A549 (cell line): ENCODE measurements at regions not wholly inside any gene's neighbourhood (a gene's known extent, or its start where the extent isn't known, plus 50 kb on each side); places are given as distances from the start of the nearest gene placed in this dataset.

Experiments
- ATAC-seq, 2 experiments: fragments of 200-7000 bp in 1 of 2; fragments of >200 bp in 1 of 2; cut with Nextera tagmentation in 1 of 2; cut with Tn5 transposase in 1 of 2; 3 replicates each; pipeline versions ENCODE4 v1.8.0 to v1.9.1; 2018 to 2020; ENCODE audit warnings: mild to moderate bottlenecking in 1 of 2, moderate library complexity in 1 of 2
- CTCF ChIA-PET: fragments of 300-600 bp; sonication (Branson Sonifier 250); formaldehyde crosslinking; extraction: SDS; loops from one replicate; lab custom pipeline; 2021; ENCODE audit warnings: antibody characterized with exemption, inconsistent platforms; lab: Yijun Ruan, JAX
- POLR2A ChIA-PET: fragments of 350-600 bp; formaldehyde crosslinking; extraction: SDS; loops from one replicate; lab custom pipeline; 2021; ENCODE audit warnings: antibody characterized with exemption, inconsistent platforms; lab: Yijun Ruan, JAX
- DNase-seq, 2 experiments: peaks; one replicate each; pipeline versions ENCODE4 v3.0.0 to v3.0.0-alpha.2; 2011 to 2016; ENCODE audit warnings: low read depth in 1 of 2, low spot score in 1 of 2
- FAIRE-seq: peaks from 2 replicates; lab custom pipeline; 2011; peaks lifted over from hg19 to GRCh38; lab: Jason Lieb, UNC
- H3K27ac ChIP-seq, 2 experiments: fragments of >200 bp; sonication (Bioruptor Twin); formaldehyde crosslinking; 3 replicates each; pipeline ENCODE4 v1.5.1; 2016 to 2017
- H3K4me1 ChIP-seq: fragments of >200 bp; sonication (Bioruptor Twin); formaldehyde crosslinking; 3 replicates; pipeline ENCODE4 v1.6.1; 2016
- H3K4me2 ChIP-seq: fragments of >200 bp; sonication (Bioruptor Twin); formaldehyde crosslinking; 3 replicates; pipeline ENCODE4 v1.6.1; 2016
- H3K4me3 ChIP-seq: fragments of >200 bp; sonication (Bioruptor Twin); formaldehyde crosslinking; 3 replicates; pipeline ENCODE4 v1.5.1; 2016
- H3K9me3 ChIP-seq: fragments of >200 bp; sonication (Bioruptor Twin); formaldehyde crosslinking; 3 replicates; pipeline ENCODE4 v1.6.1; 2016
- CBX2 ChIP-seq: fragments of 200-600 bp; sonication (generic); IDR thresholded peaks from 2 replicates; pipeline ENCODE4 v1.6.1; 2016; ENCODE audit warnings: low read depth, mild to moderate bottlenecking, borderline replicate concordance
- CTCF ChIP-seq: fragments of >200 bp; sonication (Bioruptor Twin); formaldehyde crosslinking; IDR thresholded peaks from 3 replicates; pipeline ENCODE4 v1.5.1; 2016
- EHF ChIP-seq: fragments of 250-450 bp; sonication (Bioruptor Pico); IDR thresholded peaks from 2 replicates; pipeline ENCODE4 v1.5.0; 2020; ENCODE audit warnings: mild to moderate bottlenecking
- FOSB ChIP-seq: fragments of 250-450 bp; sonication (Bioruptor Pico); IDR thresholded peaks from 2 replicates; pipeline ENCODE4 v1.5.0; 2020; ENCODE audit warnings: mild to moderate bottlenecking, moderate library complexity
- FOSL2 ChIP-seq, 2 experiments: fragments of 450-650 bp in 1 of 2; fragments of >200 bp in 1 of 2; sonication (Bioruptor Twin) in 1 of 2; formaldehyde crosslinking; IDR thresholded peaks; 2 replicates each; pipeline versions ENCODE4 v1.5.0 to v1.6.1; 2016 to 2020; ENCODE audit warnings: mild to moderate bottlenecking in 1 of 2, moderate library complexity in 1 of 2
- FOXS1 ChIP-seq: fragments of 250-450 bp; sonication (Bioruptor Pico); IDR thresholded peaks from 2 replicates; pipeline ENCODE4 v1.5.0; 2020; ENCODE audit warnings: mild to moderate bottlenecking, moderate library complexity
- JUNB ChIP-seq: fragments of >200 bp; sonication (Bioruptor Twin); formaldehyde crosslinking; IDR thresholded peaks from 2 replicates; pipeline ENCODE4 v1.6.1; 2016
- MAZ ChIP-seq: fragments of 150-350 bp; IDR thresholded peaks from 2 replicates; pipeline ENCODE4 v1.6.1; 2014; ENCODE audit warnings: antibody characterized with exemption, low read depth, low read length, borderline replicate concordance
- MYC ChIP-seq: IDR thresholded peaks from 2 replicates; pipeline ENCODE4 v1.6.1; 2012; ENCODE audit warnings: mild to moderate bottlenecking, inconsistent platforms, low read length, improper control_type of control experiment, borderline replicate concordance
- NFE2L2 ChIP-seq: fragments of 150-350 bp; conservative IDR thresholded peaks from 2 replicates; pipeline ENCODE4 v1.6.1; 2014; ENCODE audit warnings: low read length
- NPAS2 ChIP-seq: fragments of 250-450 bp; sonication (Bioruptor Pico); IDR thresholded peaks from 2 replicates; pipeline ENCODE4 v1.8.0; 2022; ENCODE audit warnings: mild to moderate bottlenecking, moderate library complexity, borderline replicate concordance
- PBX3 ChIP-seq: IDR thresholded peaks from 2 replicates; pipeline ENCODE4 v1.6.1; 2012
- PHF8 ChIP-seq: fragments of 200-600 bp; sonication (generic); IDR thresholded peaks from 2 replicates; pipeline ENCODE4 v1.6.1; 2016; ENCODE audit warnings: low read depth, mild to moderate bottlenecking, antibody characterized with exemption, moderate library complexity, borderline replicate concordance
- POLR2A ChIP-seq: IDR thresholded peaks from 2 replicates; pipeline ENCODE4 v1.6.1; 2012; ENCODE audit warnings: mild to moderate bottlenecking, low read length
- RAD21 ChIP-seq, 2 experiments: fragments of >200 bp in 1 of 2; sonication (Bioruptor Twin) in 1 of 2; formaldehyde crosslinking in 1 of 2; IDR thresholded peaks in 1 of 2; conservative IDR thresholded peaks in 1 of 2; 2 replicates in 1 of 2; 3 replicates in 1 of 2; pipeline ENCODE4 v1.6.1; 2012 to 2018; ENCODE audit warnings: inconsistent platforms in 1 of 2
- RARB ChIP-seq: fragments of 250-450 bp; sonication (Bioruptor Pico); IDR thresholded peaks from 2 replicates; pipeline ENCODE4 v1.8.0; 2021; ENCODE audit warnings: mild to moderate bottlenecking, moderate library complexity
- SMC3 ChIP-seq: fragments of >200 bp; sonication (Bioruptor Twin); formaldehyde crosslinking; IDR thresholded peaks from 3 replicates; pipeline ENCODE4 v1.6.1; 2018; ENCODE audit warnings: inconsistent platforms
- TP53 ChIP-seq: fragments of 250-450 bp; sonication (Bioruptor Pico); IDR thresholded peaks from 2 replicates; pipeline ENCODE4 v1.5.0; 2021; ENCODE audit warnings: mild to moderate bottlenecking, moderate library complexity
- ZFP36 ChIP-seq: fragments of 450-650 bp; IDR thresholded peaks from 2 replicates; pipeline ENCODE4 v1.6.1; 2014; ENCODE audit warnings: borderline replicate concordance; ENCODE audit not compliant: partially characterized antibody
- ZSCAN20 ChIP-seq: fragments of 250-450 bp; sonication (Bioruptor Pico); IDR thresholded peaks from 2 replicates; pipeline ENCODE4 v1.8.0; 2022; ENCODE audit warnings: mild to moderate bottlenecking, moderate library complexity
- WGBS: methylation state at CpG from one replicate; pipeline ENCODE4 v1.1.6; 2017; ENCODE audit errors: missing lambda C conversion rate; 5-methylcytosine and 5-hydroxymethylcytosine counted together
- TF ChIP-seq, protein P1 (sequence below): fragments of 150-350 bp; IDR thresholded peaks from 2 replicates; pipeline ENCODE4 v1.6.1; 2014; ENCODE audit warnings: low read depth, mild to moderate bottlenecking, low read length
- TF ChIP-seq, protein P2 (sequence below): fragments of 200-600 bp; sonication (generic); IDR thresholded peaks from 2 replicates; pipeline ENCODE4 v1.6.1; 2016; ENCODE audit warnings: antibody characterized with exemption, mild to moderate bottlenecking, moderate library complexity

GRCh38 chr3:124518350-124518749, 211.9 kb upstream of the UMPS start:
- 78% methylated on average over 11 of the region's 11 CpGs for WGBS
- Histone ChIP-seq H3K27ac (no peak overlapping the region), H3K4me2 (no peak overlapping the region), H3K9me3 (no peaks in the 10 kb centered on the region), H3K4me3 (no peak overlapping the region)
- no peak for FAIRE-seq
- no peak for ATAC-seq
- ChIA-PET CTCF (interaction anchor here (1.6 to 3.0 kb wide), 2 partner anchors 14 to 32 kb away, joined by 4 to 12 read pairs; no protein-coding TSS in a partner anchor), POLR2A (no interaction called here)
- no peak for DNase-seq
- TF ChIP-seq MYC (no peak), FOSL2 (IDR thresholded peaks at IDR 0.05) (no peak), FOSL2 (CRISPR knock-in tag; IDR thresholded peaks at IDR 0.05) (no peak), ZSCAN20 (CRISPR knock-in tag) (no peak), MAZ (no peak)
- TF ChIP-seq, all 56 proteins: peak for 0
- peaks cover 22% of the 10 kb centered on the region for H3K4me1 ChIP-seq

DNA sequence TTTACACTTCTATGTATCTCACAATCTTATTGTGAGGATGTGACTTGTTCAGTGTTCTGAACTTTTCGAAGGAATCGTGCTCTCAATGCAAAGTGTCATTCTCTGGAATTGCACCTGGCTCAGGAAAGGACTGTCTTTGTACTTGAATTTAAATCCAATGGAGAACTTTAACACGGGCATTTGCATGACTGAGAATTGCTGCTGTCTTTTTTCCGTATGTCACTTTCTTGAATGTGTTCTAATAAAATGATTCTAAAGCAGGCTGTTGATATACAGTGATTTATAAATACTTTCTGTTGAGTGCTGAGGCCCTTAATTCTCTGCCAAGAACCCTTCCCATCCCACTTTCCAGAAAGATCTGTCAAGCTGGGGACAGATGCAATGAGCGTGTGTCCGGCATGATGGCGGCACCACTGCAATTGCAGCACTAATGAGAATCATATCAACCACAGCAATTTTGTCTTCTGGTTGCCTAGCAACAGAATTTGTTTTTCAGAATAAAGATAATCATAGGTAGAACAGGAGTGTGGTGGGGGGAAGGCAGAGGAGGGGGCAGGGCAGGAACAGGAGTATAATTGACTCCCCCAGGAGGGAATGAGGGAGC, 210.6 kb upstream of the UMPS start:
- FAIRE-seq, result no peak
- no peak for ATAC-seq
- POLR2A ChIA-PET, result no interaction called here
- TF ChIP-seq PHF8 (no peak), SMC3 (no peak), FOSB (CRISPR knock-in tag) (no peak), EHF (CRISPR knock-in tag) (no peak), RARB (CRISPR knock-in tag) (no peak), ZSCAN20 (CRISPR knock-in tag) (no peak), RAD21 (conservative IDR thresholded peaks at IDR 0.05 in 1 of 2, IDR thresholded peaks at IDR 0.05 in 1 of 2) (no peak), NPAS2 (CRISPR knock-in tag) (no peak), POLR2A (no peak), PBX3 (no peak), JUNB (no peak), ZFP36 (no peak), CBX2 (no peak), NFE2L2 (no peak), TP53 (CRISPR knock-in tag) (no peak), CTCF (no peak), FOXS1 (CRISPR knock-in tag) (no peak), MAZ (no peak)
- TF ChIP-seq, protein P1, sequence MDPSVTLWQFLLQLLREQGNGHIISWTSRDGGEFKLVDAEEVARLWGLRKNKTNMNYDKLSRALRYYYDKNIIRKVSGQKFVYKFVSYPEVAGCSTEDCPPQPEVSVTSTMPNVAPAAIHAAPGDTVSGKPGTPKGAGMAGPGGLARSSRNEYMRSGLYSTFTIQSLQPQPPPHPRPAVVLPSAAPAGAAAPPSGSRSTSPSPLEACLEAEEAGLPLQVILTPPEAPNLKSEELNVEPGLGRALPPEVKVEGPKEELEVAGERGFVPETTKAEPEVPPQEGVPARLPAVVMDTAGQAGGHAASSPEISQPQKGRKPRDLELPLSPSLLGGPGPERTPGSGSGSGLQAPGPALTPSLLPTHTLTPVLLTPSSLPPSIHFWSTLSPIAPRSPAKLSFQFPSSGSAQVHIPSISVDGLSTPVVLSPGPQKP, result no peak
- TF ChIP-seq, protein P2, sequence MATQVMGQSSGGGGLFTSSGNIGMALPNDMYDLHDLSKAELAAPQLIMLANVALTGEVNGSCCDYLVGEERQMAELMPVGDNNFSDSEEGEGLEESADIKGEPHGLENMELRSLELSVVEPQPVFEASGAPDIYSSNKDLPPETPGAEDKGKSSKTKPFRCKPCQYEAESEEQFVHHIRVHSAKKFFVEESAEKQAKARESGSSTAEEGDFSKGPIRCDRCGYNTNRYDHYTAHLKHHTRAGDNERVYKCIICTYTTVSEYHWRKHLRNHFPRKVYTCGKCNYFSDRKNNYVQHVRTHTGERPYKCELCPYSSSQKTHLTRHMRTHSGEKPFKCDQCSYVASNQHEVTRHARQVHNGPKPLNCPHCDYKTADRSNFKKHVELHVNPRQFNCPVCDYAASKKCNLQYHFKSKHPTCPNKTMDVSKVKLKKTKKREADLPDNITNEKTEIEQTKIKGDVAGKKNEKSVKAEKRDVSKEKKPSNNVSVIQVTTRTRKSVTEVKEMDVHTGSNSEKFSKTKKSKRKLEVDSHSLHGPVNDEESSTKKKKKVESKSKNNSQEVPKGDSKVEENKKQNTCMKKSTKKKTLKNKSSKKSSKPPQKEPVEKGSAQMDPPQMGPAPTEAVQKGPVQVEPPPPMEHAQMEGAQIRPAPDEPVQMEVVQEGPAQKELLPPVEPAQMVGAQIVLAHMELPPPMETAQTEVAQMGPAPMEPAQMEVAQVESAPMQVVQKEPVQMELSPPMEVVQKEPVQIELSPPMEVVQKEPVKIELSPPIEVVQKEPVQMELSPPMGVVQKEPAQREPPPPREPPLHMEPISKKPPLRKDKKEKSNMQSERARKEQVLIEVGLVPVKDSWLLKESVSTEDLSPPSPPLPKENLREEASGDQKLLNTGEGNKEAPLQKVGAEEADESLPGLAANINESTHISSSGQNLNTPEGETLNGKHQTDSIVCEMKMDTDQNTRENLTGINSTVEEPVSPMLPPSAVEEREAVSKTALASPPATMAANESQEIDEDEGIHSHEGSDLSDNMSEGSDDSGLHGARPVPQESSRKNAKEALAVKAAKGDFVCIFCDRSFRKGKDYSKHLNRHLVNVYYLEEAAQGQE, result no peak
- TF ChIP-seq, all 56 proteins: peak for 0
- CTCF ChIA-PET, result interaction anchor here (0.6 to 1.8 kb wide), 2 partner anchors 40 to 48 kb away, joined by 3 to 5 read pairs; no protein-coding TSS in a partner anchor
- H3K9me3 ChIP-seq, result no peaks in the 10 kb centered on the region
- H3K4me3 ChIP-seq, result no peak overlapping the region
- 88% methylated on average over 7 of the region's 7 CpGs for WGBS
- no peak for DNase-seq
- no peak overlapping the region for H3K27ac ChIP-seq
- H3K4me1 ChIP-seq, result peaks cover 9% of the 10 kb centered on the region; the same call in 2 of the 3 replicates
- H3K4me2 ChIP-seq, result no peak overlapping the region
